ENCODE measurements at regions not wholly inside any gene's neighbourhood (a gene's known extent, or its start where the extent isn't known, plus 50 kb on each side); places are given as distances from the start of the nearest gene placed in this dataset.

DNA sequence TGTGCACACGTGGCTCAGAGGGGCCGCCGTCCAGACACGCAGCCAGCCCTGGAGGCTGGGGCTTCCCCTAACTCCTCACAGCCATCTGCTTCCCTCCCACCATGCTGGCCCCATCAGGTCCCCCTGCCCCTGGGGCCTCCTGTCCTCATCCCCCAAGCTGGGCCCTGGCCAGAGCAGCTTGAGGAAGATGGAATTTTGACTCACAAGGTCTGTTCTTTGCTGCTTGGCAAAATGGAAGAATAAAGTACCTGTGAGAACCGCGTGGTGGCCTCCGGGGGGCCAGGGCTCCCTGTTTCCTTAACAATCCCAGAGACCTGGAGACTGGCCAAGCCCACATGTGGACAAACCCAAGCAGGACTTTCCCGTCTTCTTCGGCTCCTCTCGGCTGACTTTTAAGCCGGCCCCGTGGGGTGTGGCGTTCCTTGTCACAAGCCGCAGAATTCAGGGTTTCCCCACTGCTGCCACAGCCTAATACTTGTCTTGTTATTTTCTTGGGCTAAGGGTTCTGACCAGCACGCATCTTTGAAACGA, 872.8 kb downstream of the BRD1 start:
- no peak for TF ChIP-seq CTCF (IDR thresholded peaks at IDR 0.05)
- TF ChIP-seq ZFX (IDR thresholded peaks at IDR 0.05; ENCODE audit: borderline replicate concordance), result no peak
- H3K27ac ChIP-seq, result no peak overlapping the region

- no peak overlapping the region for H3K27ac ChIP-seq
- TF ChIP-seq CTCF (IDR thresholded peaks at IDR 0.05), result no peak
- TF ChIP-seq ZFX (IDR thresholded peaks at IDR 0.05; ENCODE audit: borderline replicate concordance), result no peak
Measured at GRCh38 chr22:48953830-48954229, 873.8 kb downstream of the BRD1 start.

DNA sequence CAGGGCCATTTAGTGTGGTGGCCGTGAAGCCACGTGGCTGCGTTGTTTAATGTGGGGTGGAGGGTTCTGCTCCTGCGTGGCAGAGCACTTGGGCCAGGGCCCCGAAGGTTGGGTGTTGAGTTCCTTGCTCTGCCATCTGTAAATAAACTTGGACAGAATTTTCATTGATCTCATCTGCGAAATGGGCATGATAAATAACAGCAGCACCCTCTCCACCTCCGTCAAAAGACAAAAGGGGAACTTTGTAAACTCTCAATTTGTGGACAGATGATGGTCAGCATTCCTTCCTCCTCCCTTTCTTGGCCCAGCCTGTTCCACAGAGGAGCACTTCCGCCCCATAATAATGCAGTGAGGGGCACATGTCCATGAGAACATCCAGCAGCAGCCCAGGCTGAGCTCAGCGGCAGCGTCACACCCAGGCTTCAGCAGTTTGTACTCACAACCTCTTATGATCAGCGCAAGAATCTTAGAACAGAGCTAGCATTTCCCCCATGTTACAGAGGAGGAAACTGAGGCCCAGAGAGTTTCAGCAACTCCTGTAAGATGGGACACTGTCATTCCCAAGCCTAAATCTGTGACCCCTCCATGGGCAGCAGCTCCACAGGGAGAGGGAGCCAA, 874.5 kb downstream of the BRD1 start:
- no peak overlapping the region for H3K27ac ChIP-seq
- TF ChIP-seq ZFX (IDR thresholded peaks at IDR 0.05; ENCODE audit: borderline replicate concordance) (no peak), CTCF (IDR thresholded peaks at IDR 0.05) (no peak)

DNA sequence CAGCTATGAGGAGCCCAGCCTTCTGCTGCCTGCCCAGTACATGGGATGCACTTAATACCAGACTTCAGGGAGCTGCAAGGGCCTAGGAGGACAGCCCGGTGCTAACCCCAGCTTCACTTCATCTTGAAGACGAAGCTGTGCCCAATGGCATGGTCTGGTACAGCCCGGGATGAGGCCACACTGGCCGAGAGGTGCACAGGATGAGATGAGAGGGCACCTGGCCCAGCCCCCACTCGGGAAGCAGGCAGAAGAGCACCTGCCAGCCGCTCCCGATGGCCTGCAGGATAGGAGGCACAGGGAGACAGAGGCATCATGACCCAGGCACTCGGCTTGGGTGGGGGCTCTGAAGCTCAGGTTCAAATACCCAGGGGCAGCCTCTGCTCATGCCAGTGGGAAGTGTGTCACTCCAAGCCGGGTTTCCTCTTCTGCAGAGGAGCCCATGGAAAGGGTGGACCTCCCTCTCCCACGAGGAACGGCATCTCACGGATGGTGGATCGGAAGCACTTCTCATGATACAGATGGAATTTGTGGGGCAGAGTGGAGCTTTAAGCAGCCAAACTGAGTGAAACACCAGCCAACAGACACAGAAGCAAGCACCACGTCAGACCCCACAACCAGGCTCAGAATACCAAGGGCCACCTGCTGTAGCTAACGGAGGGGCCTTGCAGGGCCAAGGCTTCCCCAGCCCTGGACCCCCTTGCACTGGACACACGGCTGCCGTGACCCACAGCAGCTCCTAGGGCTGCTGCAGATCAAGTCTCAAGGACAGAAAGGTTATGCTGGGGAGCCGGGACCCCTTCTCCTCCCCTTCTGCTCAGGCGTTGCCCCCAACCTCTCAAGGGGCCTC, 875.2 kb downstream of the BRD1 start:
- TF ChIP-seq CTCF (IDR thresholded peaks at IDR 0.05) (no peak), ZFX (IDR thresholded peaks at IDR 0.05; ENCODE audit: borderline replicate concordance) (no peak)
- H3K27ac ChIP-seq, result no peak overlapping the region

- no peak for TF ChIP-seq CTCF (IDR thresholded peaks at IDR 0.05)
- TF ChIP-seq ZFX (IDR thresholded peaks at IDR 0.05; ENCODE audit: borderline replicate concordance), result no peak
Measured at GRCh38 chr22:48951836-48952235, 875.8 kb downstream of the BRD1 start.

GRCh38 chr22:48950151-48950915, 877.3 kb downstream of the BRD1 start:
- no peak overlapping the region for H3K27ac ChIP-seq
- no peak for TF ChIP-seq ZFX (IDR thresholded peaks at IDR 0.05; ENCODE audit: borderline replicate concordance)
- no peak for TF ChIP-seq CTCF (IDR thresholded peaks at IDR 0.05)

More at GRCh38 chr22:48951836-48952235, 875.8 kb downstream of the BRD1 start:
- H3K27ac ChIP-seq, result no peak overlapping the region
